Neuronal stem cell (in vitro differentiated cells): ENCODE measurements at regions not wholly inside any gene's neighbourhood (a gene's known extent, or its start where the extent isn't known, plus 50 kb on each side); places are given as distances from the start of the nearest gene placed in this dataset.

Experiments
- DNase-seq: peaks from one replicate; pipeline ENCODE4 v3.0.0-alpha.2; 2013; ENCODE audit warnings: low spot score
- H2AFZ ChIP-seq: one replicate; pipeline ENCODE4 v1.6.1; 2013; ENCODE audit warnings: mild to moderate bottlenecking, low read length, inconsistent platforms
- H2AK5ac ChIP-seq: 2 replicates; pipeline ENCODE4 v1.6.1; 2013; ENCODE audit warnings: low read depth, mild to moderate bottlenecking, inconsistent platforms, low read length, moderate library complexity, mixed read lengths
- H2BK120ac ChIP-seq: 2 replicates; pipeline ENCODE4 v1.6.1; 2013; ENCODE audit warnings: low read depth, mild to moderate bottlenecking, inconsistent platforms, low read length, moderate library complexity, mixed read lengths
- H2BK12ac ChIP-seq: one replicate; pipeline ENCODE4 v1.6.1; 2013; ENCODE audit warnings: low read length, inconsistent platforms
- H2BK15ac ChIP-seq: 2 replicates; pipeline ENCODE4 v1.6.1; 2013; ENCODE audit warnings: mild to moderate bottlenecking, low read length, inconsistent platforms, mixed read lengths
- H2BK5ac ChIP-seq: one replicate; pipeline ENCODE4 v1.6.1; 2013; ENCODE audit warnings: inconsistent platforms, mild to moderate bottlenecking, low read length, moderate library complexity
- H3K14ac ChIP-seq: one replicate; pipeline ENCODE4 v1.6.1; 2013; ENCODE audit warnings: low read length, inconsistent platforms
- H3K18ac ChIP-seq: 2 replicates; pipeline ENCODE4 v1.6.1; 2013; ENCODE audit warnings: low read length, inconsistent platforms
- H3K23ac ChIP-seq: 2 replicates; pipeline ENCODE4 v1.6.1; 2013; ENCODE audit warnings: low read depth, mild to moderate bottlenecking, mixed read lengths, low read length, inconsistent platforms; ENCODE audit not compliant: poor library complexity
- H3K27ac ChIP-seq: replicated peaks from 3 replicates; pipeline ENCODE4 v1.5.1; 2013; ENCODE audit warnings: low read length, inconsistent platforms
- H3K27me3 ChIP-seq, 3 experiments: 2 replicates each; pipeline ENCODE4 v1.6.1; 2013; ENCODE audit warnings: low read length in 3 of 3, mild to moderate bottlenecking in 2 of 3, inconsistent platforms in 1 of 3, low read depth in 1 of 3, mixed read lengths in 1 of 3, moderate library complexity in 1 of 3; ENCODE audit not compliant: control insufficient read depth in 3 of 3, insufficient read depth in 3 of 3
- H3K36me3 ChIP-seq, 2 donors: replicated peaks in 1 of 2; 2 replicates each; pipeline ENCODE4 v1.6.1; 2013; ENCODE audit warnings: low read length in 2 of 2; ENCODE audit not compliant: control insufficient read depth in 2 of 2, insufficient read depth in 2 of 2
- H3K4ac ChIP-seq: 2 replicates; pipeline ENCODE4 v1.6.1; 2013; ENCODE audit warnings: inconsistent platforms, mild to moderate bottlenecking, low read length, moderate library complexity
- H3K4me1 ChIP-seq, 2 donors: 1 replicate in 1 of 2; 2 replicates in 1 of 2; pipeline ENCODE4 v1.6.1; 2013; ENCODE audit warnings: low read length in 2 of 2, low read depth in 1 of 2; ENCODE audit not compliant: control insufficient read depth in 2 of 2, insufficient read depth in 1 of 2
- H3K4me2 ChIP-seq: one replicate; pipeline ENCODE4 v1.6.1; 2013; ENCODE audit warnings: mild to moderate bottlenecking, low read length, inconsistent platforms; ENCODE audit not compliant: insufficient read depth, poor library complexity, severe bottlenecking
- H3K4me3 ChIP-seq, 2 donors: 2 replicates each; pipeline ENCODE4 v1.5.1; 2013; ENCODE audit warnings: low read length in 2 of 2, mild to moderate bottlenecking in 2 of 2, inconsistent platforms in 1 of 2, moderate library complexity in 1 of 2
- H3K79me1 ChIP-seq: one replicate; pipeline ENCODE4 v1.6.1; 2013; ENCODE audit warnings: low read depth, mild to moderate bottlenecking, inconsistent platforms, low read length, moderate library complexity
- H3K9ac ChIP-seq: one replicate; pipeline ENCODE4 v1.6.1; 2013; ENCODE audit warnings: mild to moderate bottlenecking, low read depth, low read length, inconsistent platforms; ENCODE audit not compliant: poor library complexity
- H3K9me3 ChIP-seq, 2 donors: replicated peaks in 1 of 2; 2 replicates each; pipeline versions ENCODE3 to v1.6.1; 2013; ENCODE audit warnings: low read length in 2 of 2, mild to moderate bottlenecking in 2 of 2, inconsistent platforms in 1 of 2, low read depth in 1 of 2, mixed read lengths in 1 of 2, moderate library complexity in 1 of 2; ENCODE audit not compliant: control insufficient read depth in 2 of 2, insufficient read depth in 1 of 2
- H4K8ac ChIP-seq: one replicate; pipeline ENCODE4 v1.6.1; 2013; ENCODE audit warnings: low read depth, mild to moderate bottlenecking, inconsistent platforms, low read length, moderate library complexity
- H4K91ac ChIP-seq: one replicate; pipeline ENCODE4 v1.6.1; 2013; ENCODE audit warnings: low read length, low read depth, mild to moderate bottlenecking, inconsistent platforms; ENCODE audit not compliant: poor library complexity
- WGBS, 2 donors: extraction: QIAGEN DNeasy Blood & Tissue Kit; methylation state at CpG; one replicate each; pipeline ENCODE4 v1.1.7; 2013; ENCODE audit warnings: missing lambda C conversion rate in 2 of 2, mixed read lengths in 1 of 2; ENCODE audit not compliant: insufficient read length in 2 of 2, insufficient replicate concordance in 1 of 2; ENCODE audit errors: extremely low coverage in 2 of 2; 5-methylcytosine and 5-hydroxymethylcytosine counted together

DNA sequence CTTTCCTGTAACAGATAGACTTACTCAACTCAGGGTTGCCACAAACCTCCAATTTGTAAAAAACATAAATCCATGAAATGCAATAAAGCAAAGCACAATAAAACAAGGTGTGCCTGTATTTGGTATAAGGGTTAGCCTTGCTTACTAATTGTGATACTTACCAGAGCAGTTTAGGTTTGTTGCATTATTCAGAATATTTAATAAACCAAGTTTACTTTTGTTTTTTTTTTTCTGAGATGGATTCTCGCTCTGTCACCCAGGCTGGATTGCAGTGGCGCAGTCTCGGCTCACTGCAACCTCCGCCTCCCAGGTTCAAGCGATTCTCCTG lies 79.6 kb downstream of the SEC61G start:
- H4K8ac ChIP-seq, result no peak overlapping the region
- H2BK5ac ChIP-seq, result no peak overlapping the region
- H3K14ac ChIP-seq, result no peak overlapping the region
- no peaks in the 10 kb centered on the region for H3K36me3 ChIP-seq
- H2BK15ac ChIP-seq, result no peak overlapping the region
- H3K9ac ChIP-seq, result no peak overlapping the region
- H3K4me2 ChIP-seq, result no peak overlapping the region
- H3K4me1 ChIP-seq, result no peaks in the 10 kb centered on the region
- H3K27me3 ChIP-seq, result no peaks in the 10 kb centered on the region
- H3K4ac ChIP-seq, result no peak overlapping the region
- H3K23ac ChIP-seq, result no peak overlapping the region
- no peak overlapping the region for H3K27ac ChIP-seq
- H3K4me3 ChIP-seq, result no peak overlapping the region
- DNase-seq, result no peak
- H3K18ac ChIP-seq, result no peak overlapping the region
- no peak overlapping the region for H2AFZ ChIP-seq
- no CpG with 5 or more reads among the region's 5 CpGs for WGBS, 2 donors
- no peak overlapping the region for H2BK120ac ChIP-seq
- H2AK5ac ChIP-seq, result no peak overlapping the region
- no peak overlapping the region for H4K91ac ChIP-seq
- no peak overlapping the region for H2BK12ac ChIP-seq
- no peaks in the 10 kb centered on the region for H3K79me1 ChIP-seq
- H3K9me3 ChIP-seq, result no peaks in the 10 kb centered on the region

DNA sequence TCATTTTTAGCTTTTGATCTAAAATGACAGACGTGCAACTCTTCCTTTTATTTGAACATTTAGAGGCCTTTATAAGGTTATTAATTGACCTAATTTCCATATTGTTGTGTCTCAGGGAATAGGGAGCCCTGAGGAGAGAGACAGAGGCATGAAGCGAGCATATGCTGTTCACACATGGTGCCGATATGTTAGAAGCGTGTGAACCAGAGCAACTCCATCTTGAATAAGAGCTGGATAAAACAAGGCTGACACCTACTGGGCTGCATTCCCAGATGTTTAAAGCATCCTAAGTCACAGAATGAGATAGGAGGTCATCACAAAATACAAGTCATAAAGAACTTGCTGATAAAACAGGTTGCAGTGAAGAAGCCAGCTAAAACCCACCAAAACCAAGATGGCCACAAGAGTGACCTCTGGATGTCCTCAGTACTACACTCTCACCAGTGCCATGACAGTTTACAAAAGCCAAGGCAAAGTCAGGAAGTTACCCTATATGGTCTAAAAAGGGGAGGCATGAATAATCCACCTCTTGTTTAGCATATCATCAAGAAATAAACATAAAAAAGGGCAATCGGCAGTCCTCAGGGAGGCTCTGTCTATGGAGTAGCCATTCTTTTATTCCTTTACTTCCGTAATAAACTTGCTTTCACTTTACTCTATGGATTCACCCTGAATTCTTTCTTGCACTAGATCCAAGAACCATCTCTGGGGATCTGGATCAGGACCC lies 80.1 kb downstream of the SEC61G start:
- no peaks in the 10 kb centered on the region for H3K9me3 ChIP-seq
- H3K79me1 ChIP-seq, result no peaks in the 10 kb centered on the region
- H3K27me3 ChIP-seq, result no peaks in the 10 kb centered on the region
- H3K4me3 ChIP-seq, result no peak overlapping the region
- no peak overlapping the region for H2BK12ac ChIP-seq
- no peak for DNase-seq
- H3K18ac ChIP-seq, result no peak overlapping the region
- H2AK5ac ChIP-seq, result no peak overlapping the region
- H3K23ac ChIP-seq, result no peak overlapping the region
- no peak overlapping the region for H4K8ac ChIP-seq
- no peak overlapping the region for H3K9ac ChIP-seq
- H4K91ac ChIP-seq, result no peak overlapping the region
- H3K27ac ChIP-seq, result no peak overlapping the region
- no CpG with 5 or more reads among the region's 6 CpGs for WGBS, 2 donors
- H3K4me2 ChIP-seq, result no peak overlapping the region
- no peak overlapping the region for H2BK120ac ChIP-seq
- H2BK15ac ChIP-seq, result no peak overlapping the region
- H2BK5ac ChIP-seq, result no peak overlapping the region
- H3K4me1 ChIP-seq, result no peaks in the 10 kb centered on the region
- no peaks in the 10 kb centered on the region for H3K36me3 ChIP-seq
- no peak overlapping the region for H3K14ac ChIP-seq
- no peak overlapping the region for H2AFZ ChIP-seq
- no peak overlapping the region for H3K4ac ChIP-seq

GRCh38 chr7:54674891-54675290 lies 84.1 kb downstream of the SEC61G start:
- Histone ChIP-seq H2BK120ac (no peak overlapping the region), H2AK5ac (no peak overlapping the region), H3K14ac (no peak overlapping the region), H3K9me3 (no peaks in the 10 kb centered on the region), H4K8ac (no peak overlapping the region), H3K18ac (no peak overlapping the region), H3K4me1 (no peaks in the 10 kb centered on the region), H3K23ac (no peak overlapping the region), H3K27ac (no peak overlapping the region), H2BK5ac (no peak overlapping the region), H4K91ac (no peak overlapping the region), H3K36me3 (no peaks in the 10 kb centered on the region), H3K4ac (no peak overlapping the region), H3K4me2 (no peak overlapping the region), H2BK15ac (no peak overlapping the region), H3K79me1 (no peaks in the 10 kb centered on the region), H2BK12ac (no peak overlapping the region), H3K4me3 (no peak overlapping the region), H3K9ac (no peak overlapping the region), H2AFZ (no peak overlapping the region), H3K27me3 (no peaks in the 10 kb centered on the region)
- DNase-seq, result no peak
- WGBS, 2 donors, result no CpG with 5 or more reads among the region's 3 CpGs

DNA sequence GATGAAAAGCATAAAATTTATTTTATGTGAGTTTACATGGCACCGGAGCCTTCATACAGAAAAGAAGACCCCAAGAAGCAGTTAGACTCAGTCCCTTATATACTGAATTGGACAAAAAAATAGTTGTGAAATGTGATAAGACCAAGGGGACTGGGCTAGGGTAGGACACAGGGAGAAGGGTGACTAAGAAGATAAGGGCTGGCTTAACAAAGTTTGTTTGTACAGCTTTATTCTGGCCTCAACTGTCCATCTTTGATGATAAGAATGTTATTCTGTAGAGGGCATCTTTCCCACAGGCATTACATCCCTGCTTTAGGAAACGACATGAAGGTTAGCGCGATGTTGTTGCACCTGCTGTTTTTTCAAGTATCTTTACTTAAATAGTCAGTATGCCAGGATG lies 86.5 kb downstream of the SEC61G start:
- Histone ChIP-seq H2BK5ac (no peak overlapping the region), H3K79me1 (no peaks in the 10 kb centered on the region), H3K4me1 (no peaks in the 10 kb centered on the region), H3K27ac (no peak overlapping the region), H3K18ac (no peak overlapping the region), H4K8ac (no peak overlapping the region), H3K9me3 (no peaks in the 10 kb centered on the region), H2BK120ac (no peak overlapping the region), H4K91ac (no peak overlapping the region), H3K9ac (no peak overlapping the region), H2BK15ac (no peak overlapping the region), H3K14ac (no peak overlapping the region), H3K4me3 (no peak overlapping the region), H3K4me2 (no peak overlapping the region), H2AK5ac (no peak overlapping the region), H2AFZ (no peak overlapping the region), H3K36me3 (no peaks in the 10 kb centered on the region), H3K4ac (no peak overlapping the region), H2BK12ac (no peak overlapping the region), H3K23ac (no peak overlapping the region), H3K27me3 (no peaks in the 10 kb centered on the region)
- no peak for DNase-seq
- no CpG with 5 or more reads among the region's 4 CpGs for WGBS, 2 donors
